ENCODE measurements at regions not wholly inside any gene's neighbourhood (a gene's known extent, or its start where the extent isn't known, plus 50 kb on each side); places are given as distances from the start of the nearest gene placed in this dataset.
"Not testable (repeated sequence)": the region's sequence is repeated elsewhere in the genome, so short reads cannot be mapped to it uniquely, and the experiment has no call there.

DNA sequence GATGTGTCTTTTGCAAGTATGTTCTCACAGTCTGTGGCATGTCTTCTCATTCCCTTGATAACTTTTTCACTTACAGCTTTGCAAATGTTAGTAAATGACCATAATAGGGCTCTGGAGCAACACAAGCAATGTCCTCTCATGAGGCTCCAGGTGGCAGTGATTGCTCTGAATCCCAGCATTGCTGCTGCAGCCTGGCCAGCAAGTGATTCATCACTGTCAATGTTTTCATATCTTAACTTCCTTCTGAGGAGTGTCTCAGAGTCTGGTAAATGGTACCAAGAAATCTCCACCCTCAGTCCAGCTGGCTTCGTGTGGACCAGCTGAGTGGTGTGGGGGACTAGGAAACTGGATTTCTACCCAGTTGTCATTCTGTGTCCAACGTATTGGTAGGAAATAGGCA is 139.6 kb downstream of the MYLK4 start:
- in situ Hi-C loops (cut with HindIII; ENCODE audit: low sequenced_read_pairs): no loop called here

GRCh38 chr6:2608503-2608902 is 142.2 kb downstream of the MYLK4 start:
- no peak for DNase-seq (ENCODE audit: low read depth)
- no peak overlapping the region for H3K4me3 ChIP-seq (ENCODE audit: low read depth, low read length)
- TF ChIP-seq, protein P1, sequence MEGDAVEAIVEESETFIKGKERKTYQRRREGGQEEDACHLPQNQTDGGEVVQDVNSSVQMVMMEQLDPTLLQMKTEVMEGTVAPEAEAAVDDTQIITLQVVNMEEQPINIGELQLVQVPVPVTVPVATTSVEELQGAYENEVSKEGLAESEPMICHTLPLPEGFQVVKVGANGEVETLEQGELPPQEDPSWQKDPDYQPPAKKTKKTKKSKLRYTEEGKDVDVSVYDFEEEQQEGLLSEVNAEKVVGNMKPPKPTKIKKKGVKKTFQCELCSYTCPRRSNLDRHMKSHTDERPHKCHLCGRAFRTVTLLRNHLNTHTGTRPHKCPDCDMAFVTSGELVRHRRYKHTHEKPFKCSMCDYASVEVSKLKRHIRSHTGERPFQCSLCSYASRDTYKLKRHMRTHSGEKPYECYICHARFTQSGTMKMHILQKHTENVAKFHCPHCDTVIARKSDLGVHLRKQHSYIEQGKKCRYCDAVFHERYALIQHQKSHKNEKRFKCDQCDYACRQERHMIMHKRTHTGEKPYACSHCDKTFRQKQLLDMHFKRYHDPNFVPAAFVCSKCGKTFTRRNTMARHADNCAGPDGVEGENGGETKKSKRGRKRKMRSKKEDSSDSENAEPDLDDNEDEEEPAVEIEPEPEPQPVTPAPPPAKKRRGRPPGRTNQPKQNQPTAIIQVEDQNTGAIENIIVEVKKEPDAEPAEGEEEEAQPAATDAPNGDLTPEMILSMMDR (IDR thresholded peaks at IDR 0.05; ENCODE audit: low read depth, low read length, missing control alignments): no peak
- in situ Hi-C loops (cut with HindIII; ENCODE audit: low sequenced_read_pairs): no loop called here

More for the DNA sequence above, 139.6 kb downstream of the MYLK4 start:
- no peak overlapping the region for H3K4me3 ChIP-seq (ENCODE audit: low read depth, low read length)
- TF ChIP-seq, protein P1 (IDR thresholded peaks at IDR 0.05; ENCODE audit: low read depth, low read length, missing control alignments): no peak
- DNase-seq (ENCODE audit: low read depth): no peak

GRCh38 chr6:2600363-2600762 is 150.4 kb downstream of the MYLK4 start:
- no peak overlapping the region for H3K4me3 ChIP-seq (ENCODE audit: low read depth, low read length)
- TF ChIP-seq, protein P1 (IDR thresholded peaks at IDR 0.05; ENCODE audit: low read depth, low read length, missing control alignments): no peak
- in situ Hi-C loops (cut with HindIII; ENCODE audit: low sequenced_read_pairs): no loop called here
- no peak for DNase-seq (ENCODE audit: low read depth)

DNA sequence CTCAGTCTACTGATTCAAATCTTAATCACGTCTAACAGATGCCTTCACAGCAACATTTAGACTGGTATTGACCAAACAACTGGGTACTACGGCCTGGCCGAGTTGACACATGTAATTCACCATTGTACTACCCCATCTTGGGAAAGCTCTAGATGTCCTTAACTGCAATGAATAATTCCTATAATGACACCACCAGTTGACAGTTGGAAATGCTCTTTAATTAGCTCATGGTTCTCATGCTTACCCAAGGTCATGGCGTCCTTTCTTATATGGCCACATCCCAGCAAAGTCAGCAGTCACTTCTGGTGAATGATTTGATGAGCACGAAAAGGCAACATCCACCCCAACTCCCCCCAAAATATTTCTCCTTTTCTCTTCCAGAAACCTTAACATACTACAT is 150.9 kb downstream of the MYLK4 start:
- H3K4me3 ChIP-seq (ENCODE audit: low read depth, low read length): no peak overlapping the region
- TF ChIP-seq, protein P1 (IDR thresholded peaks at IDR 0.05; ENCODE audit: low read depth, low read length, missing control alignments): no peak
- DNase-seq (ENCODE audit: low read depth): no peak

GRCh38 chr6:2598867-2599266 is 151.9 kb downstream of the MYLK4 start:
- no peak for DNase-seq (ENCODE audit: low read depth)
- TF ChIP-seq, protein P1 (IDR thresholded peaks at IDR 0.05; ENCODE audit: low read depth, low read length, missing control alignments): no peak
- in situ Hi-C loops (cut with HindIII; ENCODE audit: low sequenced_read_pairs): no loop called here
- H3K4me3 ChIP-seq (ENCODE audit: low read depth, low read length): no peak overlapping the region

More for the DNA sequence above, 150.9 kb downstream of the MYLK4 start:
- in situ Hi-C loops (cut with HindIII; ENCODE audit: low sequenced_read_pairs): no loop called here

DNA sequence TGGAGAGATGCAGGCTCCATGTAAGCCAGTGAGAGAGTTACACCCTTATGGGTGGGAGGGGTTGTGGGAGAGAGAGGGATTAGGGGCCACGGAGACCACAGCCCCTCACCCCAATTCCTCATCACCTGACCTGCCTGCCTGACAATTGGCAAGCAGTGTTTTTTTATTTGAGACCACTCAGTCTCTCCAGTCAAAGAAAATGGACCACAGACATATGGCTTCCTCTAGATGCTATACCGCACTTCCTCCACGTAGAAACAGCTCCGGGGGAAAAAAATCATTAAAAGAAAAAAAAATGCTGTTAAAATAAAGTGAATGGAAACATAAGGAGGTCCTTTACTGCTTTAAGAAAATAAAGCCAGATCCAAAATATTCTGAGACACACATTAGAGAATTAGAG is 152.7 kb downstream of the MYLK4 start:
- H3K4me3 ChIP-seq (ENCODE audit: low read depth, low read length): no peak overlapping the region
- TF ChIP-seq, protein P1 (IDR thresholded peaks at IDR 0.05; ENCODE audit: low read depth, low read length, missing control alignments): no peak
- no peak for DNase-seq (ENCODE audit: low read depth)
- in situ Hi-C loops (cut with HindIII; ENCODE audit: low sequenced_read_pairs): no loop called here

- in situ Hi-C loops (cut with HindIII; ENCODE audit: low sequenced_read_pairs); H3K4me3 ChIP-seq (ENCODE audit: low read depth, low read length); DNase-seq (ENCODE audit: low read depth): not testable (repeated sequence)
These were observed 153.3 kb downstream of the MYLK4 start for GRCh38 chr6:2597457-2597856.

All from astrocyte of the cerebellum (primary cell).